GM12878 (cell line): ENCODE measurements at regions not wholly inside any gene's neighbourhood (a gene's known extent, or its start where the extent isn't known, plus 50 kb on each side); places are given as distances from the start of the nearest gene placed in this dataset.

Experiments
- RBBP5 ChIP-seq: fragments of 200-600 bp; sonication (generic); conservative IDR thresholded peaks from 2 replicates; pipeline ENCODE4 v1.6.1; 2016
- SIX5 ChIP-seq: IDR thresholded peaks from 2 replicates; pipeline ENCODE4 v1.6.1; 2011; ENCODE audit warnings: mild to moderate bottlenecking, low read depth, low read length, moderate library complexity; ENCODE audit not compliant: severe bottlenecking
- TF ChIP-seq, protein P1 (sequence below): IDR thresholded peaks from 2 replicates; pipeline ENCODE4 v1.6.1; 2012; ENCODE audit warnings: low read depth, low read length, improper control_type of control experiment

DNA sequence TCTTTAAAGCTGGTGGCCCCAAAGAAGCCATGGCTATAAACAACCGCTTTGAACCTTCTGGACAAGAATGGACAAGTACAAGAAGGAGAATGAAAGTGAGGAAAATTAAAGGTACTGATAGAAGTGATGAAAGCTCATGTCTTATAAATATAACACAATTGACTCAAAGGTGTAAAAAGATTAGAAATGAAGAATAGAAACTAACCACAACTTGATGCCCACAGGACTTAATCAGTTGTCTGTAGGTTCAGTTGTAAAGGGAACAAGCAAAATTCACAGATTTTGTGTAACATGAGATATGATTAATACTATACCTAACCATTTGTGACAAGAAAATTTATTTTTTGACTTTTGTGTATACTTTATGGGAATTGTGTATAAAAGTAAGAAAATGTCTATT is 135.7 kb downstream of the NUP35 start:
- TF ChIP-seq, protein P1, sequence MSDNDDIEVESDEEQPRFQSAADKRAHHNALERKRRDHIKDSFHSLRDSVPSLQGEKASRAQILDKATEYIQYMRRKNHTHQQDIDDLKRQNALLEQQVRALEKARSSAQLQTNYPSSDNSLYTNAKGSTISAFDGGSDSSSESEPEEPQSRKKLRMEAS = no peak
- TF ChIP-seq SIX5 (no peak), RBBP5 (no peak)
